GM12892 (cell line): ENCODE measurements at regions not wholly inside any gene's neighbourhood (a gene's known extent, or its start where the extent isn't known, plus 50 kb on each side); places are given as distances from the start of the nearest gene placed in this dataset.

Experiments used
- POLR2A ChIP-seq: IDR thresholded peaks from 2 replicates; pipeline ENCODE4 v1.6.1; 2011; ENCODE audit warnings: low read depth, low read length, control low read depth
- POLR2AphosphoS5 ChIP-seq: IDR thresholded peaks from 2 replicates; pipeline ENCODE4 v1.6.1; 2011; ENCODE audit warnings: low read depth, low read length, control low read depth
- TAF1 ChIP-seq: IDR thresholded peaks from 2 replicates; pipeline ENCODE4 v1.6.1; 2011; ENCODE audit warnings: low read depth, mild to moderate bottlenecking, control low read depth, low read length, borderline replicate concordance

- TF ChIP-seq POLR2AphosphoS5 (no peak), POLR2A (no peak), TAF1 (no peak)
These were observed 111.9 kb upstream of the TANK start for GRCh38 chr2:161048317-161048716.
